H9 (cell line): ENCODE measurements at regions not wholly inside any gene's neighbourhood (a gene's known extent, or its start where the extent isn't known, plus 50 kb on each side); places are given as distances from the start of the nearest gene placed in this dataset.

ENCODE experiments used
- DNase-seq: peaks from one replicate; pipeline ENCODE4 v3.0.0-alpha.2; 2017
- H2AFZ ChIP-seq: one replicate; pipeline ENCODE4 v1.6.1; 2013; ENCODE audit warnings: mild to moderate bottlenecking, low read length, control low read depth, moderate library complexity
- H2AK5ac ChIP-seq: 2 replicates; pipeline ENCODE4 v1.6.1; 2013; ENCODE audit warnings: low read length, control low read depth, mixed read lengths; ENCODE audit not compliant: insufficient read length
- H2BK120ac ChIP-seq: one replicate; pipeline ENCODE4 v1.6.1; 2013; ENCODE audit warnings: low read depth, mild to moderate bottlenecking, low read length, control low read depth, inconsistent platforms; ENCODE audit not compliant: poor library complexity, severe bottlenecking
- H2BK12ac ChIP-seq: 2 replicates; pipeline ENCODE4 v1.6.1; 2013; ENCODE audit warnings: low read length, control low read depth, mixed read lengths, low read depth; ENCODE audit not compliant: insufficient read length
- H2BK15ac ChIP-seq: 2 replicates; pipeline ENCODE4 v1.6.1; 2013; ENCODE audit warnings: low read depth, low read length, control low read depth
- H2BK20ac ChIP-seq: one replicate; pipeline ENCODE4 v1.6.1; 2013; ENCODE audit warnings: low read depth, mild to moderate bottlenecking, low read length, control low read depth, inconsistent platforms; ENCODE audit not compliant: poor library complexity, severe bottlenecking
- H2BK5ac ChIP-seq: 2 replicates; pipeline ENCODE4 v1.6.1; 2013; ENCODE audit warnings: low read length, control low read depth, mixed read lengths; ENCODE audit not compliant: insufficient read length
- H3K14ac ChIP-seq: 2 replicates; pipeline ENCODE4 v1.6.1; 2013; ENCODE audit warnings: low read length, control low read depth; ENCODE audit not compliant: insufficient read depth
- H3K18ac ChIP-seq: 2 replicates; pipeline ENCODE4 v1.6.1; 2013; ENCODE audit warnings: low read depth, mild to moderate bottlenecking, mixed read lengths, low read length, control low read depth; ENCODE audit not compliant: insufficient read length
- H3K23ac ChIP-seq: 2 replicates; pipeline ENCODE4 v1.6.1; 2013; ENCODE audit warnings: low read length, control low read depth, mixed read lengths, low read depth; ENCODE audit not compliant: insufficient read length
- H3K23me2 ChIP-seq: 2 replicates; pipeline ENCODE4 v1.6.1; 2013; ENCODE audit warnings: low read depth, mild to moderate bottlenecking, mixed read lengths, low read length, control low read depth; ENCODE audit not compliant: insufficient read length, poor library complexity, severe bottlenecking
- H3K27ac ChIP-seq: 2 replicates; pipeline ENCODE4 v1.5.1; 2013; ENCODE audit warnings: low read length, control low read depth, mixed read lengths, low read depth; ENCODE audit not compliant: insufficient read length
- H3K27me3 ChIP-seq: 2 replicates; pipeline ENCODE4 v1.6.1; 2013; ENCODE audit warnings: low read length, control low read depth, inconsistent platforms; ENCODE audit not compliant: insufficient read depth
- H3K4ac ChIP-seq: 2 replicates; pipeline ENCODE4 v1.6.1; 2013; ENCODE audit warnings: low read depth, mild to moderate bottlenecking, control low read depth, inconsistent platforms, low read length, moderate library complexity
- H3K4me1 ChIP-seq: 2 replicates; pipeline ENCODE4 v1.6.1; 2013; ENCODE audit warnings: low read length, control low read depth, inconsistent platforms; ENCODE audit not compliant: insufficient read depth
- H3K4me2 ChIP-seq: 2 replicates; pipeline ENCODE4 v1.6.1; 2013; ENCODE audit warnings: low read length, control low read depth, mixed read lengths; ENCODE audit not compliant: insufficient read length, insufficient read depth
- H3K56ac ChIP-seq: 2 replicates; pipeline ENCODE4 v1.6.1; 2013; ENCODE audit warnings: low read depth, mild to moderate bottlenecking, mixed read lengths, low read length, control low read depth; ENCODE audit not compliant: insufficient read length
- H3K79me1 ChIP-seq: 2 replicates; pipeline ENCODE4 v1.6.1; 2013; ENCODE audit warnings: low read depth, mild to moderate bottlenecking, moderate library complexity, low read length, control low read depth, inconsistent platforms; ENCODE audit not compliant: insufficient read depth, poor library complexity, severe bottlenecking
- H3K79me2 ChIP-seq: 2 replicates; pipeline ENCODE4 v1.6.1; 2013; ENCODE audit warnings: low read length, control low read depth, inconsistent platforms; ENCODE audit not compliant: insufficient read depth
- H3K9ac ChIP-seq: 2 replicates; pipeline ENCODE4 v1.6.1; 2013; ENCODE audit warnings: low read length, control low read depth, mixed read lengths; ENCODE audit not compliant: insufficient read length; ENCODE audit errors: extremely low read depth
- H3K9me3 ChIP-seq: one replicate; pipeline ENCODE4 v1.6.1; 2013; ENCODE audit warnings: low read depth, low read length, inconsistent platforms; ENCODE audit not compliant: control insufficient read depth
- H3T11ph ChIP-seq: one replicate; pipeline ENCODE4 v1.6.1; 2013; ENCODE audit warnings: mild to moderate bottlenecking, low read length, control low read depth, inconsistent platforms
- H4K20me1 ChIP-seq: one replicate; pipeline ENCODE4 v1.6.1; 2013; ENCODE audit not compliant: control insufficient read depth, insufficient read length, insufficient read depth
- H4K5ac ChIP-seq: 2 replicates; pipeline ENCODE4 v1.6.1; 2013; ENCODE audit warnings: low read depth, mild to moderate bottlenecking, mixed read lengths, low read length, control low read depth; ENCODE audit not compliant: insufficient read length
- H4K8ac ChIP-seq: replicated peaks from 2 replicates; pipeline ENCODE4 v1.6.1; 2013; ENCODE audit warnings: low read length, control low read depth, mixed read lengths, low read depth; ENCODE audit not compliant: insufficient read length
- H4K91ac ChIP-seq: 2 replicates; pipeline ENCODE4 v1.6.1; 2013; ENCODE audit warnings: low read depth, mild to moderate bottlenecking, moderate library complexity, mixed read lengths, low read length, control low read depth; ENCODE audit not compliant: insufficient read length
- H3K27ac Mint-ChIP-seq, 3 experiments: 2 replicates in 2 of 3; 3 replicates in 1 of 3; pipeline ENCODE4 v1.8.0; 2020 to 2021; ENCODE audit warnings: mixed read lengths in 3 of 3, mild to moderate bottlenecking in 1 of 3, moderate library complexity in 1 of 3
- H3K27me3 Mint-ChIP-seq: 2 replicates; pipeline ENCODE4 v1.8.0; 2021; ENCODE audit warnings: low read depth, mild to moderate bottlenecking, moderate library complexity, mixed read lengths
- H3K36me3 Mint-ChIP-seq, 3 experiments: 2 replicates in 2 of 3; 3 replicates in 1 of 3; pipeline ENCODE4 v1.8.0; 2020 to 2021; ENCODE audit warnings: low read depth in 3 of 3, mixed read lengths in 3 of 3; ENCODE audit not compliant: insufficient read depth in 1 of 3
- H3K4me1 Mint-ChIP-seq, 2 experiments: 2 replicates each; pipeline ENCODE4 v1.8.0; 2020; ENCODE audit warnings: mixed read lengths in 2 of 2
- H3K4me3 Mint-ChIP-seq, 2 experiments: 2 replicates in 1 of 2; 3 replicates in 1 of 2; pipeline ENCODE4 v1.8.0; 2020 to 2021; ENCODE audit warnings: mild to moderate bottlenecking in 2 of 2, mixed read lengths in 2 of 2, moderate library complexity in 1 of 2
- H3K9me3 Mint-ChIP-seq, 2 experiments: 2 replicates in 1 of 2; 3 replicates in 1 of 2; pipeline ENCODE4 v1.8.0; 2020; ENCODE audit warnings: mild to moderate bottlenecking in 2 of 2, mixed read lengths in 2 of 2, moderate library complexity in 1 of 2
- CTCF ChIP-seq: fragments of 200-600 bp; sonication (generic); conservative IDR thresholded peaks from 3 replicates; pipeline ENCODE4 v1.8.0; 2021; ENCODE audit warnings: antibody characterized with exemption, mild to moderate bottlenecking
- WGBS: extraction: QIAGEN DNeasy Blood & Tissue Kit; methylation state at CpG from one replicate; pipeline ENCODE4 v1.1.7; 2013; ENCODE audit warnings: missing lambda C conversion rate, low lambda C conversion rate, mixed read lengths; ENCODE audit not compliant: insufficient read length; ENCODE audit errors: extremely low coverage; 5-methylcytosine and 5-hydroxymethylcytosine counted together

GRCh38 chr5:61840361-61840760 is 465.6 kb upstream of the KIF2A start:
- H3K4me2 ChIP-seq, result no peak overlapping the region
- H2BK12ac ChIP-seq, result no peak overlapping the region
- no peak overlapping the region for H3T11ph ChIP-seq
- no peaks in the 10 kb centered on the region; the same call in 1 of the 2 replicates for H3K4me1 ChIP-seq
- no peaks in the 10 kb centered on the region for H3K79me1 ChIP-seq
- peak overlapping the region; percentile 78 for H3K18ac ChIP-seq
- Mint-ChIP-seq H3K27me3 (no peaks in the 10 kb centered on the region; the same call in 1 of the 2 replicates), H3K27ac (no peak overlapping the region), H3K9me3 (no peaks in the 10 kb centered on the region), H3K4me3 (no peak overlapping the region), H3K4me1 (peaks cover 9 to 12% of the 10 kb centered on the region in 2 experiments; a peak in 3 of 4 replicates), H3K36me3 (no peaks in the 10 kb centered on the region)
- no peak overlapping the region for H4K8ac ChIP-seq
- WGBS, result no CpG with 5 or more reads among the region's 3 CpGs
- no peak overlapping the region for H3K27ac ChIP-seq
- H4K20me1 ChIP-seq, result no peaks in the 10 kb centered on the region
- no peak overlapping the region for H3K23ac ChIP-seq
- H4K5ac ChIP-seq, result no peak overlapping the region
- no peak overlapping the region for H3K56ac ChIP-seq
- no peak overlapping the region for H2BK15ac ChIP-seq
- H3K9me3 ChIP-seq, result no peaks in the 10 kb centered on the region
- H3K9ac ChIP-seq, result no peak overlapping the region
- H2AFZ ChIP-seq, result no peak overlapping the region
- H3K4ac ChIP-seq, result no peak overlapping the region
- H3K27me3 ChIP-seq, result no peaks in the 10 kb centered on the region
- TF ChIP-seq CTCF, result no peak
- no peak overlapping the region for H2BK5ac ChIP-seq
- H3K14ac ChIP-seq, result no peak overlapping the region
- no peak for DNase-seq
- no peaks in the 10 kb centered on the region for H3K79me2 ChIP-seq
- no peak overlapping the region for H4K91ac ChIP-seq
- no peak overlapping the region for H2AK5ac ChIP-seq
- H2BK20ac ChIP-seq, result no peak overlapping the region
- no peak overlapping the region for H2BK120ac ChIP-seq
- no peaks in the 10 kb centered on the region for H3K23me2 ChIP-seq
